HCT116 (cell line): ENCODE measurements at regions not wholly inside any gene's neighbourhood (a gene's known extent, or its start where the extent isn't known, plus 50 kb on each side); places are given as distances from the start of the nearest gene placed in this dataset.

ENCODE experiments used
- CEBPB ChIP-seq: IDR thresholded peaks from 2 replicates; pipeline ENCODE4 v1.6.1; 2012; ENCODE audit warnings: low read depth
- ELF1 ChIP-seq: IDR thresholded peaks from 2 replicates; pipeline ENCODE4 v1.6.1; 2012; ENCODE audit warnings: low read depth, borderline replicate concordance
- EZH2 ChIP-seq: fragments of 200-600 bp; sonication (generic); IDR thresholded peaks from 2 replicates; pipeline ENCODE4 v1.6.1; 2017; ENCODE audit warnings: antibody characterized with exemption, mixed run types
- EZH2phosphoT487 ChIP-seq: fragments of 200-600 bp; IDR thresholded peaks from 2 replicates; pipeline ENCODE4 v1.6.1; 2018; ENCODE audit warnings: antibody characterized with exemption, borderline replicate concordance
- FOSL1 ChIP-seq: IDR thresholded peaks from 2 replicates; pipeline ENCODE4 v1.6.1; 2012; ENCODE audit warnings: low read depth
- POLR2A ChIP-seq: IDR thresholded peaks from 2 replicates; pipeline ENCODE4 v1.7.0; 2011; ENCODE audit warnings: borderline replicate concordance; ENCODE audit not compliant: insufficient read depth, insufficient read length; ENCODE audit errors: extremely low read depth
- POLR2AphosphoS5 ChIP-seq: IDR thresholded peaks from 2 replicates; pipeline ENCODE4 v1.6.1; 2011; ENCODE audit warnings: mild to moderate bottlenecking, low read depth, low read length, moderate library complexity
- SIN3A ChIP-seq: IDR thresholded peaks from 2 replicates; pipeline ENCODE4 v1.6.1; 2012; ENCODE audit warnings: low read depth
- SRF ChIP-seq: IDR thresholded peaks from 2 replicates; pipeline ENCODE4 v1.6.1; 2012; ENCODE audit warnings: low read depth
- TCF7L2 ChIP-seq: IDR thresholded peaks from 2 replicates; pipeline ENCODE4 v1.7.0; 2011; ENCODE audit warnings: borderline replicate concordance, inconsistent platforms; ENCODE audit not compliant: insufficient read depth, insufficient read length; ENCODE audit errors: extremely low read depth
- YY1 ChIP-seq: IDR thresholded peaks from 2 replicates; pipeline ENCODE4 v1.6.1; 2011; ENCODE audit warnings: low read length, low read depth, moderate library complexity, mild to moderate bottlenecking; ENCODE audit not compliant: insufficient replicate concordance; ENCODE audit errors: extremely low read depth
- TF ChIP-seq, protein P1 (sequence below), 3 experiments: fragments of 200-600 bp in 1 of 3; sonication (generic) in 1 of 3; IDR thresholded peaks in 2 of 3; conservative IDR thresholded peaks in 1 of 3; 2 replicates each; pipeline ENCODE4 v1.5.1; 2012 to 2017; ENCODE audit warnings: low read depth in 2 of 3, low read length in 2 of 3, antibody characterized with exemption in 1 of 3, borderline replicate concordance in 1 of 3, control low read depth in 1 of 3, mild to moderate bottlenecking in 1 of 3, mixed read lengths in 1 of 3, mixed run types in 1 of 3, moderate library complexity in 1 of 3; ENCODE audit not compliant: insufficient read depth in 1 of 3
- TF ChIP-seq, protein P2 (sequence below): IDR thresholded peaks from 2 replicates; pipeline ENCODE4 v1.6.1; 2012
- TF ChIP-seq, protein P3 (sequence below): IDR thresholded peaks from 2 replicates; pipeline ENCODE4 v1.6.1; 2012; ENCODE audit warnings: low read depth

DNA sequence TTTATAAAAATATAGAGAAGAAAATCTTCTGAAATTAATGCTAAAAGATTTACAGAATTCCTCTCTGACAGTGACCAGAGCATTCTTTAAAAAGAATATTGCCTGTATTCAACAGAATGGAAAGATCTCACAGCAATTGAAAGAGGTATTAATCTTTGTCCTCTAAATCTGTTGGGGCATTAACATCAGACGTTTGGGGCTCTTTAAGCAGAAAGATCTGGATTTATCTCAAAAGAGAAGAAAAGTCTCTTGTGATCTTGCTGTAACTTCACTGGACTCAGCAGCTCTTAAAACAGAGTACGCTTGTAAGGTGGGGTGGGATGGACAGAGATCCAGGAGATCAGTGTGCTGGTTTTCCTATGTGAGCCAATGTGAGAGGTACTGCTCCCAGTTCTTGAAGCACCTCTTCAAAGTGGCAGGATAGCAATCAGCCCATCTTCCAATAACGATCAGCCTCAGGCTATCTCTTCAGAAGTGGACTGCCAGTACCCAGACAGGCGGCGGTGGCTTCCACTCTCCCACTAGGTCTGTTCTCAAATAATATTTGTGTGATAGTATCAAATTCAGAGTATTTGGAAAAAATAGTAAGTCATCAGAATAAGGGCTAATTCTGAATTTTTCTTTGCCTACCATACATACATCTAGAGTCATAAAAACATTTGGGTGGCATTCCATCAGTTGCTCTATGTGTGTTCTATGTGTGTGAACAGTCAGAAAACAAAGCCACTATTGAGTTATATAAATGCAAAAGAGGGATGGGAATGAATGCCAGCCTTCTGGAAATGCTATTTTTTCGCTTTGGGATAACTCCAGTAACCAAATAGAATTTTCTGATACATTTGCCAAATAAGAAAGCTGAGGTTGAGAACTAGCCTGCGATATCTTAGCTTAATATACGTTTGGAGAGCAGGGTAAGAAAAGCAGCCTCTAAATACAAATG lies 237.4 kb upstream of the RGS6 start:
- TF ChIP-seq, protein P1, sequence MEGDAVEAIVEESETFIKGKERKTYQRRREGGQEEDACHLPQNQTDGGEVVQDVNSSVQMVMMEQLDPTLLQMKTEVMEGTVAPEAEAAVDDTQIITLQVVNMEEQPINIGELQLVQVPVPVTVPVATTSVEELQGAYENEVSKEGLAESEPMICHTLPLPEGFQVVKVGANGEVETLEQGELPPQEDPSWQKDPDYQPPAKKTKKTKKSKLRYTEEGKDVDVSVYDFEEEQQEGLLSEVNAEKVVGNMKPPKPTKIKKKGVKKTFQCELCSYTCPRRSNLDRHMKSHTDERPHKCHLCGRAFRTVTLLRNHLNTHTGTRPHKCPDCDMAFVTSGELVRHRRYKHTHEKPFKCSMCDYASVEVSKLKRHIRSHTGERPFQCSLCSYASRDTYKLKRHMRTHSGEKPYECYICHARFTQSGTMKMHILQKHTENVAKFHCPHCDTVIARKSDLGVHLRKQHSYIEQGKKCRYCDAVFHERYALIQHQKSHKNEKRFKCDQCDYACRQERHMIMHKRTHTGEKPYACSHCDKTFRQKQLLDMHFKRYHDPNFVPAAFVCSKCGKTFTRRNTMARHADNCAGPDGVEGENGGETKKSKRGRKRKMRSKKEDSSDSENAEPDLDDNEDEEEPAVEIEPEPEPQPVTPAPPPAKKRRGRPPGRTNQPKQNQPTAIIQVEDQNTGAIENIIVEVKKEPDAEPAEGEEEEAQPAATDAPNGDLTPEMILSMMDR (IDR thresholded peaks at IDR 0.05 in 2 of 3, conservative IDR thresholded peaks at IDR 0.05 in 1 of 3; ENCODE audit: borderline replicate concordance in 1 of 3, insufficient read depth in 1 of 3, low read depth in 2 of 3, low read length in 2 of 3), result no peak
- no peak for TF ChIP-seq YY1
- no peak for TF ChIP-seq EZH2
- TF ChIP-seq POLR2A, result no peak
- TF ChIP-seq POLR2AphosphoS5, result no peak
- no peak for TF ChIP-seq CEBPB
- TF ChIP-seq, protein P2, sequence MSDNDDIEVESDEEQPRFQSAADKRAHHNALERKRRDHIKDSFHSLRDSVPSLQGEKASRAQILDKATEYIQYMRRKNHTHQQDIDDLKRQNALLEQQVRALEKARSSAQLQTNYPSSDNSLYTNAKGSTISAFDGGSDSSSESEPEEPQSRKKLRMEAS, result no peak
- TF ChIP-seq TCF7L2, result no peak
- no peak for TF ChIP-seq EZH2phosphoT487
- TF ChIP-seq SIN3A, result no peak
- no peak for TF ChIP-seq FOSL1
- no peak for TF ChIP-seq ELF1
- no peak for TF ChIP-seq SRF
- TF ChIP-seq, protein P3, sequence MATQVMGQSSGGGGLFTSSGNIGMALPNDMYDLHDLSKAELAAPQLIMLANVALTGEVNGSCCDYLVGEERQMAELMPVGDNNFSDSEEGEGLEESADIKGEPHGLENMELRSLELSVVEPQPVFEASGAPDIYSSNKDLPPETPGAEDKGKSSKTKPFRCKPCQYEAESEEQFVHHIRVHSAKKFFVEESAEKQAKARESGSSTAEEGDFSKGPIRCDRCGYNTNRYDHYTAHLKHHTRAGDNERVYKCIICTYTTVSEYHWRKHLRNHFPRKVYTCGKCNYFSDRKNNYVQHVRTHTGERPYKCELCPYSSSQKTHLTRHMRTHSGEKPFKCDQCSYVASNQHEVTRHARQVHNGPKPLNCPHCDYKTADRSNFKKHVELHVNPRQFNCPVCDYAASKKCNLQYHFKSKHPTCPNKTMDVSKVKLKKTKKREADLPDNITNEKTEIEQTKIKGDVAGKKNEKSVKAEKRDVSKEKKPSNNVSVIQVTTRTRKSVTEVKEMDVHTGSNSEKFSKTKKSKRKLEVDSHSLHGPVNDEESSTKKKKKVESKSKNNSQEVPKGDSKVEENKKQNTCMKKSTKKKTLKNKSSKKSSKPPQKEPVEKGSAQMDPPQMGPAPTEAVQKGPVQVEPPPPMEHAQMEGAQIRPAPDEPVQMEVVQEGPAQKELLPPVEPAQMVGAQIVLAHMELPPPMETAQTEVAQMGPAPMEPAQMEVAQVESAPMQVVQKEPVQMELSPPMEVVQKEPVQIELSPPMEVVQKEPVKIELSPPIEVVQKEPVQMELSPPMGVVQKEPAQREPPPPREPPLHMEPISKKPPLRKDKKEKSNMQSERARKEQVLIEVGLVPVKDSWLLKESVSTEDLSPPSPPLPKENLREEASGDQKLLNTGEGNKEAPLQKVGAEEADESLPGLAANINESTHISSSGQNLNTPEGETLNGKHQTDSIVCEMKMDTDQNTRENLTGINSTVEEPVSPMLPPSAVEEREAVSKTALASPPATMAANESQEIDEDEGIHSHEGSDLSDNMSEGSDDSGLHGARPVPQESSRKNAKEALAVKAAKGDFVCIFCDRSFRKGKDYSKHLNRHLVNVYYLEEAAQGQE, result no peak
